ENCODE measurements at regions not wholly inside any gene's neighbourhood (a gene's known extent, or its start where the extent isn't known, plus 50 kb on each side); places are given as distances from the start of the nearest gene placed in this dataset.
"Not testable (repeated sequence)": the region's sequence is repeated elsewhere in the genome, so short reads cannot be mapped to it uniquely, and the experiment has no call there.

- DNase-seq (ENCODE audit: low spot score), result peak; percentile 21
These were observed 50.2 kb upstream of the SLC35C1 start for GRCh38 chr11:45754741-45755140.

DNA sequence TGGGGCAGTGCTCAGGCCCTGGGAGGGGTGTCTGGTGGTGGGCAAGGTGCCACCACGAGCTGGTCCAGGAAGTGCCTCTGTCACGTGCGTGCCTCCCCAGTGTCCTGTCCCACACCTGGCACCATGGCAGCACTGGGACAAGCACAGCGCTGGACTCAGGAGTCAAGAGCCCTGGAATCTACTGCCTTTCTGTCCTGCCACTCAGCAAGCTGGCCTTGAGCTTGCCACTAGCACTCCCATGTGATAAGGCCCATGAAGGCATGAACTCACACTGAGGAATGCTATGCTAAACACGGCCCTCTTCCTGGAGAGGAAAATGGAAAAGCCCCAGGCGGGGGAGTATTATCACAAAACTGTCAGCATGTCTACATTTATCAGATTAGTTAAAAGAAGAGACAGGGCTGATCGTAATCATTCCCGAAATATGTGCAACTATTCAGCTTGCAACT, 50.7 kb upstream of the SLC35C1 start:
- DNase-seq (ENCODE audit: low spot score), result no peak

GRCh38 chr11:45752106-45752505, 52.8 kb upstream of the SLC35C1 start:
- no peak for DNase-seq (ENCODE audit: low spot score)

GRCh38 chr11:45751430-45751829, 53.5 kb upstream of the SLC35C1 start:
- no peak for DNase-seq (ENCODE audit: low spot score)

DNA sequence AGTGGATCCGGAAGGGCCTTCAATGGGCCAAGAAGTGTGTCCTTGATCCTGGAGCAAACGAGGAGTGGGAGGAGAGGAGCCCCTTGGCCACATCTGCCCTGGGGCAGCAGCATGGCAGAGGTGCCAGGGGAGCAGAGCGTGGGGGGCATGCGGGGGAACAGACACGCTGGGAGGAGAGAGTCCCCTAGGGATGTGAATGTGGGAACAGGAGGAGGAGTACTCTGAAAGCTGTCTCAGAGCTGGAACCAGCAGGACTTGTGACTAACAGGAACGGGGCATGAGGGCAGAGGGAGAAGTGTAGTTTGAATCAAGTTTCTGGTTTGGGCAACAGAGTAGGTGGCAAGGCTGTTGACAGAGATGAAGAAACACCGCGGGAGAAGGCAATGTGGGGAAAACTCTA, 54.5 kb upstream of the SLC35C1 start:
- no peak for DNase-seq (ENCODE audit: low spot score)

DNA sequence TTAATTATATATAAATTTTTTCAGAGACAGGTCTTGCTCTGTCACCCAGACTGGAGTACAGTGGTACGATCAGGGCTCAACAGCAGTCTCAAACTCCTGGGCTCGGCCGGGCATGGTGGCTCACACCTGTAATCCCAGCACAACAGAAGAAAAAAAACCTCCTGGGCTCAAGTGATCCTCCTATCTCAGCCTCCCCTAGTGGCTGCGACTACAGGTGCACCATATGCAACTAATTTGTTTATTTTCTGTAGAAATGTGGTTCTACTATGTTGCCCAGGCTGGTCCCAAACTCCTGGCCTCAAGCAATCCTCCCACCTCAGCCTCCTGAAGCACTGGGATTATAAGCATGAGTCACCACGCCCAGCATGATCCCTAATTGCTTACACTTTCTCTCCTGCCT, 56.1 kb upstream of the SLC35C1 start:
- DNase-seq (ENCODE audit: low spot score), result no peak

DNA sequence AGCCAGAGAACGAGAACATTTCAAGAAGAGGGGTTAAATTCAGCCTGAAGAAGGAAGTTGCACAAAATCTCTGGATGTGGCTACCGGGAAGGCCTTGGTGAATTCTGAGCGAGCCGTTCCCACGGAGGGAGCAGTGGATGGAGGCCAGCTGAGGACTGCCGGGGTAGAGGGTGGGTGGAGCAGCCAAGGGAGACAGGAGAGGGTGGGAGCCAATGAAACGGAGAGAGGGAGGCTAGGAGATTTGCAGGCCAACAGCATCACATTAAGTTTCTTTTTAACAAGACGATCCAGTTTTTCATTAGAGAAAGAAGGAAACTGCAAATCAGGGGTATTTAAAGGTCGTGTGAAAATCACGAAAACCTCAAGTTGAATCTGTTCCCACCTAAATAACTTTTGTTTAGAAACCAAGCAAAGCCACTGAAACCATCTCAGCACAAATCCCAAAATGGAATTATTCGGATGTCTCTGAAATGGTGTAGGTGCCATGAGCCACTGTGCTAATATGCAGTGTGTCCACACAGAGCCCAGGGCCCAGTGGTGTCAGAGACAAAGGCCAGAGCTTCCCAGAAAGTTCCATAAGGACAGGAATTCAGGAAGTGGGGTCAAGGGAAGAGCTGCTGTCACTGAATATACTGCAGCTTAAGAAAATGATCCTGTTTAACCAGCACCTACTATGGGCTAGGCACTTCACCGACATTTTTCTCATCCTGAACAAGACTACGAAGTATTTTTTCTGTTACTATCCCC, 59.7 kb upstream of the SLC35C1 start:
- peak; percentile 26 for DNase-seq (ENCODE audit: low spot score)

DNA sequence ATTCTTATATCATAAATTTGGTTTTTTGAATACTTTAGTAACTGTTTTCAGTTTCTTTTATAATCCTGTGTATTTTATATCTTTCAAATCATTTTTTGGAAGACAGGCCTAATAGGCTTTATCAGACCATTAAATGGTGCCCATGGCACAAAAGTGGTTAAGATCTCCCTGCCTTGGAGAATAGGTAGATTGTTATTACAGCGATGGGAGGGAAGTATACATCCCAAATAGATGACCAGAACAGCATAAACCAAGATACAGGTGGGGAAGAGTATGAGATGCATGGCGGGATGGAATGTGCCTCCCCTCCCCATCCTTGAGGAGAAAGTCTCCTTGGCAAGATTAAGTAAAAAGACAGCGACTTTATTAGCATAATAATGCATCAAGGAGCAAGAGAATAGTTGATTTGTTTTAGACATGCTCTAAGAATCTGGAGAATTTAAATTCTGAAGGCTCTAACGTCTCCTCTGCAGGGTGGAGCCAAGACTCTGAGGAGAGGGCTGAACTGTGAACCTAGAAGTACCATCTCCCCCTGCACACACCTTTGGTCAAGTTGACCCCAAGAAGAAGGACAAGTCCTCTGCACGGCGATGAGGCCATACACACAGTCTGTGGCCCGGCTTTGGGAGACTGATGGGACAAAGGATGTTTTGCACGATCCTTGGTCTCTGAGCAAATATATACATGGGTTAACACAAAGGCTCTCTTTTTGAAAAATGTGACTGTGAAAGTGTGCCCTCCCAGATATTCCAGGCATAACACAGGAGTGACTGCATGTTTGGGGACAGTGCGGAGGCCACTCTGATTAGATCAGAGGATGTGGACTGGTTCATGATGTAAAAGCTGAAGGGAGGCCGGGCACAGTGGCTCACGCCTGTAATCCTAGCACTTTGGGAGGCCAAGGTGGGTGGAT, 61.1 kb upstream of the SLC35C1 start:
- DNase-seq (ENCODE audit: low spot score), result no peak

DNA sequence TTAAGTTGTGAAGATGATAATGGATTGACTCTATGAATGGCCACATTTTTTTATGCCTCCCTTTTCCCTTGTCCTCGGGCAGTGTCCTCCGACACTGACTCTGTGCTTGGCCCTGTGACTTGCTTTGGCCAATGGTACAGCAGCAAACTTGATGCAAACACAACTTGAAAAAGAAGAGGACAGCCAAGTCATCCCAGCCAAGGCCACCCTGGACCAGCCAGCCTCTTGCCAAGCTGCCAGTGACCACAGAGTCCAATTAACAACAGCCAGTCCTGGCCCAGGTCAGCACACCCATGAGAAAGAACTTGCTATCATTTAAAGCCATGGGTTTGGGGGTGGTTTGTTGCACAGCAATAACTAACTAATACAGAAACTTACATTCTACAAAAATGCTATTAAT, 63.4 kb upstream of the SLC35C1 start:
- no peak for DNase-seq (ENCODE audit: low spot score)

DNA sequence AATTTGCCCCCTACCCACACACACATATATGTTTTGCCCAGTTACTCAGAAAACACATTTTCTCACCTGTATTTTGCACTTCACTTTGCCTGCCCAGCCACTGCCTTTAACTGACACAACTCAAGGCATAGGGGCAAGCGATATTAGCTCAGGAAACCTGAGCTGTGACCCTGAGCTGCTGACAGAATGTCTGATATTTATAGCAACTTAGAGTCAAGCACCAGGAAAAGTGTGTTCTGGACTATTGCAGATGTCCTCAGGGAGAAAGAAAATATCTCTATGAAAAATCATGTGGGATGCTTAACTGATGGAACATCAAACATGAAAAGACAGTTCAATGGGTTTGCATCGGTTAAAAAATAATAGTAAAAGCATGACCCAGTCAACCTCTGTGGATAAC, 63.9 kb upstream of the SLC35C1 start:
- no peak for DNase-seq (ENCODE audit: low spot score)

DNA sequence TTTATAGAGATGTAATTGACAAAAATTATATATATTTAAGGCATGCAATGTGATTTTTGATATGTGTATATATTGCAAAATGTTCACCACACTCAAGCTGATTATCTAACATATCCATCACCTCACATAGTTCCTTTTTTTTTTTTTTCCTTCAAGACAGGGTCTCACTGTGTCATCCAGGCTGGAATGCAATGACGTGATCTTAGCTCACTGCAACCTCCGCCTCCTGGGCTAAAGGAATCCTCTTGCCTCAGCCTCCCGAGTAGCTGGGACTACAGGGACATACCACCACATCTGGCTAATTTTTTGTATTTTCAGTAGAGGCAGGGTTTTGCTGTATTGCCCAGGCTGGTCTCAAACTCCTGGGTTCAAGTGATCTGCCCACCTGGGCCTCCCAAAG, 65.1 kb upstream of the SLC35C1 start:
- no peak for DNase-seq (ENCODE audit: low spot score)

DNA sequence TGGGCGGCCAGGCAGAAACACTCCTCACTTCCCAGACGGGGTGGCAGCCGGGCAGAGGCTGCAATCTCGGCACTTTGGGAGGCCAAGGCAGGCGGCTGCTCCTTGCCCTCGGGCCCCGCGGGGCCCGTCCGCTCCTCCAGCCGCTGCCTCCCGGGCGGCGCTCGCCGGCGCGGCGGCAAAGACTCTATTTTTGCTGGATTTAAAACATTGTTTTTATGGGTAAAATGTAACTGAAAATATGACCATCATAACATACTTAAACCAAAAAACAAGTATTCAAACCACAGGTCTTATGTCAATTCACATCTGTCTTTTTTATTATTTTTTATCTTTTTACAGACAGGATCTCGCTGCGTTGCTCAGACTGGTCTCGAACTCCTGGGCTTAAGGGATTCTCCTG, 65.9 kb upstream of the SLC35C1 start:
- DNase-seq (ENCODE audit: low spot score), result not testable (repeated sequence)

DNA sequence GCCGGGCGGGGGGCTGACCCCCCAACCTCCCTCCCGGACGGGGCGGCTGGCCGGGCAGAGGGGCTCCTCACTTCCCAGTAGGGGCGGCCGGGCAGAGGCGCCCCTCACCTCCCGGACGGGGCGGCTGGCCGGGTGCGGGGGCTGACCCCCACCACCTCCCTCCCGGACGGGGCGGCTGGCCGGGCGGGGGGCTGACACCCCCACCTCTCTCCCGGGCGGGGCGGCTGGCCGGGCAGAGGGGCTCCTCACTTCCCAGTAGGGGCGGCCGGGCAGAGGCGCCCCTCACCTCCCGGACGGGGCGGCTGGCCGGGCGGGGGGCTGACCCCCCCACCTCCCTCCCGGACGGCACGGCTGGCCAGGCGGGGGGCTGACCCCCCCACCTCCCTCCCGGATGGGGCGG, 66.8 kb upstream of the SLC35C1 start:
- DNase-seq (ENCODE audit: low spot score), result not testable (repeated sequence)

DNA sequence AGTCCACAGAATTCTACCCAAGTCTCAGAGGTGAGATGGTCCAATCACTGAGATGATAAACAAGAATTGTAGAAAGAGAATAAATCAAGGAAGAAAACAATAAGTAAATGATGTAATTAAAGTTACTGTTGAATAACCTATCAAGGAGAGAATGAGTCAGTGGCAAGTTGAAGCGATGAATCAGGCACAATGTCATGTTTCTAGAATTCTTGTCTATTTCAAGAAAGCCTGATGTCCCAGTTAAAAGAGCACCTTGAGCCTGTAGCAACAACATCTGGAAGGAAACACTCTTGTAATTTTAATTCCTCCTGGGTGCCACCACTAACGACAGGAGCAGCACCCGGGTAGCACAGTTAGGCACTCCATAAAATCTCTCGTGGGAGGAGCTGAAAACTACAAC, 67.9 kb upstream of the SLC35C1 start:
- DNase-seq (ENCODE audit: low spot score), result no peak

- no peak for DNase-seq (ENCODE audit: low spot score)
These were observed 68.5 kb upstream of the SLC35C1 start for GRCh38 chr11:45736424-45736823.

DNA sequence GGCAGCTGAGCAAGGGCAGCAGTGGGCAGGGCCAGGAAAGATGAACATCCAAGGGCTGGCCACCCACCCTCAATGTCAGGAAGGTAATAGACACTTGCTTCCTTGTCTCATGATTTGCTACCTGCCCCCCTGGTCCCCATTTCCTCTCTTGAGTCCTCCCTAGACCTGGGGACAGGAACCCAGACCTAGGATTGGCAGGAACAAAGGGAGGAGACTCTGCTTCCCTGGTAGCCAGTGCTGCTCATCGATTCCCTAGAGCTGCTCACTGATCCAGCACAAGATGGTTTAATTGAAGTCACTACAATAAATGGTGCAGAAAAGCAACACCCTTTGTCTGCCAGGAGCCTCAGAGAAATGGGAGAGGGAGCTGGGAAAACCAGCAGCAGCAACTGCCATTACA, 67.8 kb upstream of the CHST1 start:
- DNase-seq (ENCODE audit: low spot score), result no peak

- no peak for DNase-seq (ENCODE audit: low spot score)
These were observed 66.9 kb upstream of the CHST1 start for GRCh38 chr11:45732343-45732742.

DNA sequence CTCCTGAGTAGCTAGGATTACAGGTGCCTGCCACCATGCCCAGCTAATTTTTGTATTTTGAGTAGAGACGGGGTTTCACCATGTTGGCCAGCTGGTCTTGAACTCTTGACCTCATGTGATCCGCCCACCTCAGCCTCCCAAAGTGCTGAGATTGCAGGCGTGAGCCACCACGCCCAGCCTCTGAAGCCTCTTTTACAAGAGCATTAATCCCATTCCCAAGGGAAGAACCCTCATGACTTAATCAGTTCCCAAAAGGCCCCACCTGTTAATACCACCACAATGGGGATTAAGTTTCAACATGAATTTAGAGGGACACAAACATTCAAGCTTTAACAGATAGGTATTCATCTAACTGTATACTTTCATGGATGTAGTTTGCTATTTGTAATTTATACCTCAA, 65.7 kb upstream of the CHST1 start:
- not testable (repeated sequence) for DNase-seq (ENCODE audit: low spot score)

DNA sequence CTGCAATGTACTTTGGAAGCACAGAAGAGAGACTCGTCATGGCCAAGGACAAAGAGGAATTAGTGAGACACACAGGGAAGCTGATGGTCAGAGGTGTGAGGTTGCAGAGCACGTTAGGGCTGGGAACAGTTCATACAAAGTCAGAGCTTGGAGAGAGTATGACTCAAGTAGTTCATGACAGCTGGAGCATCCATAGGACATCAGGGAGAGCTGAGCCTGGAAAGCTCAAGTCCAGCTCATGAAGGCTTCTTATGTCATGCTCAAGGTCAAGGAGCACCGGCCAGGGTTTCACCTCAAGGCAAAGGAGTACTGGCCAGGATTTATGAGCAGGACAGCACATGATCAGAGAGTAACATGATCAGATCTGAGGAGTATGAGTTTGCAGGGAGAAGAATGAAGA, 64.6 kb upstream of the CHST1 start:
- no peak for DNase-seq (ENCODE audit: low spot score)

DNA sequence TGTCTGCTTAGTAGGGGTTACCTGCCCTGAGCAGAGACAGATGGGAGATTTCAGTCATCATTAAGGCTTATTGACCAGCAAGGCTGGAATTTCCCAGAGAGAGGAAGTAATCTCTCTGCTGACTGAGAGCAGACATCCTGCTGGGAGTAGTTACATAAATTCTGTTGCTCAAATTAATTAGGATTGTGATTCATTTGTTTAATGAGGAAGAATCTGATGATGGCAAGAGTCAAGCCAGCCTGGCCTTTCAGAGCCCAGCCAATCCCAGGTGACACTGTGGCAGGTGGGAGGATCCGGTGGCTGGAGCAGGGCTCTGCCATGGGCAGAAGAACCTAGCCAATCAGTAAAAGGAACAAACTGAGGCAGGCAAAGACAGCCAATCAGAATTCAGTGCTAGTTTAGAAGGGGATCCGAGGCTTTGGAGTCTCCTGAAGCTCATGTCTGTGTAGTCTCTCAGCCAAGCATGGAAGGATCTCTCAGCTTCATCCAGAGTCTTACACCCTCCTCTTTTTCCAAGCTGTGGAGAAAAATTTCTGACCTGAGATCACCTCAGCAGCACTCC, 61.2 kb upstream of the CHST1 start:
- no peak for DNase-seq (ENCODE audit: low spot score)

- no peak for DNase-seq (ENCODE audit: low spot score)
These were observed 60.5 kb upstream of the CHST1 start for GRCh38 chr11:45725776-45726492.

DNA sequence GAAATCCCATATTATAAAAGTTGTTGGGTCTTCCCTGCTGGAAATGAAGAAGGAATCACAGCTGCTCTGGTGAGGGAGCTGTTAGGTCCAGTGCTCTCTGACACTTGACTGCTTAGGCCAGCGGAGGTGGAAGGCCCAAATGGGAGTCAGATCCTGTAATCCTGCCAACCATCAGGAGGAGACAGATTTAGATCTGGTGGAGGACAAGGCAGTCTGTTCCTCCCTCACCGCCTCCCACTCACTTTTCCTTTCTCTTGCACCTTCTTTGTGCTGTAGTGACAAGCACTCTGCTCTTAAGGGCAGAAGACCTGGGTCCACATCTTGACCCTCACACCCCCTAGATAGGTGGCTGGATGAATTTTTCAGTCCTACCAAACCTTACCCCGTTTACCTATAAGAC, 59.7 kb upstream of the CHST1 start:
- no peak for DNase-seq (ENCODE audit: low spot score)

Data from mucosa of gallbladder (tissue), 1 donor.